ENCODE measurements at regions not wholly inside any gene's neighbourhood (a gene's known extent, or its start where the extent isn't known, plus 50 kb on each side); places are given as distances from the start of the nearest gene placed in this dataset.

DNA sequence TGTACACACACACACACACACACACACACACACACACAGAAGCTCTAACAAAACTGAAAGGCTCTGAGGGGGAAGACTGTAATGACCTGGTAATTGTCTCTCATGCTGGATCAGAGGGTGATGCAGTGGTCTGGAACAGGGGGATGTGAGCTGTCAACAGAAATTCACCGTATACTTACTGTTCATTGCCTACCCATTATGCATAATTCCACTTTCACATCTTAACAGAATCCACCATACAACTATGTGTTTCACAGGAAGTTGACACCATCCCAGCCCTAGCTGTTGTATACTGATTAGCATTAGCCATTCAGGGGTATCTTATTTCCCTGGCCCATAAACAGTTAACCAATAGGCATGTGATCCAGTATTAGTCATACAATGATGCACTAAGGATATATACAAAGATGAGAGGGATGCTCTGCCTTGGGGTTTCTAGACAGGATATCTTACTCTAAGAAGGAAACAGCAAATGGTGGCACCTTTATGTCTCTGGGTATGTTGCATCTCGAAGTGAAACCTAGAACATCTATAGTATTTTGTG, 396.5 kb upstream of the BRINP1 start:
- CTCF ChIA-PET = no interaction called here
- H3K4me1 ChIP-seq (ENCODE audit: control insufficient read depth in 1 of 2, insufficient read depth in 2 of 2, low read length in 2 of 2) = no peaks in the 10 kb centered on the region
- no peaks in the 10 kb centered on the region for H3K9me3 ChIP-seq (ENCODE audit: control insufficient read depth in 1 of 2, insufficient read depth in 1 of 2, low read depth in 1 of 2, low read length in 2 of 2)
- intact Hi-C loops (cut with micrococcal nuclease) = no loop called here
- no peak overlapping the region for H3K4me2 ChIP-seq (ENCODE audit: low read length)
- POLR2A ChIA-PET = no interaction called here
- no peaks in the 10 kb centered on the region for H3K27me3 ChIP-seq (ENCODE audit: insufficient read depth, low read length)
- H3K9me2 ChIP-seq (ENCODE audit: insufficient read depth) = no peaks in the 10 kb centered on the region
- H3K79me2 ChIP-seq (ENCODE audit: insufficient read depth, low read length) = no peaks in the 10 kb centered on the region
- RAD21 ChIA-PET (ENCODE audit: low non-redundant PET in 1 of 2, low total read pairs in 2 of 2, uncharacterized antibody in 2 of 2, unreplicated experiment in 2 of 2) = no interaction called here
- no peak overlapping the region for H3K4me3 ChIP-seq (replicated peaks in 1 of 2; ENCODE audit: low read depth in 1 of 2, low read length in 2 of 2)
- no peak for ATAC-seq
- H4K20me1 ChIP-seq (ENCODE audit: insufficient read depth) = no peaks in the 10 kb centered on the region
- TF ChIP-seq RAD21 (IDR thresholded peaks at IDR 0.05; ENCODE audit: low read depth) (no peak), JUND (IDR thresholded peaks at IDR 0.05) (no peak)
- no TSS peak for BruUV-seq (replicated peaks)
- no peak overlapping the region for H3K9ac ChIP-seq (ENCODE audit: low read length)
- no peak overlapping the region for H2AFZ ChIP-seq (ENCODE audit: low read depth, low read length, poor library complexity, severe bottlenecking)
- H3K27ac ChIP-seq (ENCODE audit: low read depth, low read length) = no peak overlapping the region
- H3K36me3 ChIP-seq (ENCODE audit: control insufficient read depth in 1 of 2, insufficient read depth in 2 of 2, low read length in 2 of 2) = no peaks in the 10 kb centered on the region
- no peak for DNase-seq (ENCODE audit: low read depth, low spot score)

- Histone ChIP-seq H3K27me3 (ENCODE audit: insufficient read depth, low read length) (no peaks in the 10 kb centered on the region), H2AFZ (ENCODE audit: low read depth, low read length, poor library complexity, severe bottlenecking) (no peak overlapping the region), H3K9ac (ENCODE audit: low read length) (no peak overlapping the region), H3K4me3 (replicated peaks in 1 of 2; ENCODE audit: low read depth in 1 of 2, low read length in 2 of 2) (no peak overlapping the region), H3K4me2 (ENCODE audit: low read length) (no peak overlapping the region), H3K9me2 (ENCODE audit: insufficient read depth) (no peaks in the 10 kb centered on the region), H3K79me2 (ENCODE audit: insufficient read depth, low read length) (no peaks in the 10 kb centered on the region), H4K20me1 (ENCODE audit: insufficient read depth) (no peaks in the 10 kb centered on the region), H3K4me1 (ENCODE audit: control insufficient read depth in 1 of 2, insufficient read depth in 2 of 2, low read length in 2 of 2) (no peaks in the 10 kb centered on the region), H3K9me3 (ENCODE audit: control insufficient read depth in 1 of 2, insufficient read depth in 1 of 2, low read depth in 1 of 2, low read length in 2 of 2) (no peaks in the 10 kb centered on the region), H3K27ac (ENCODE audit: low read depth, low read length) (no peak overlapping the region), H3K36me3 (ENCODE audit: control insufficient read depth in 1 of 2, insufficient read depth in 2 of 2, low read length in 2 of 2) (no peaks in the 10 kb centered on the region)
- no TSS peak for BruUV-seq (replicated peaks)
- intact Hi-C loops (cut with micrococcal nuclease) = no loop called here
- ATAC-seq (no peak), DNase-seq (ENCODE audit: low read depth, low spot score) (no peak)
- POLR2A ChIA-PET = no interaction called here
- RAD21 ChIA-PET (ENCODE audit: low non-redundant PET in 1 of 2, low total read pairs in 2 of 2, uncharacterized antibody in 2 of 2, unreplicated experiment in 2 of 2) = no interaction called here
- CTCF ChIA-PET = no interaction called here
- TF ChIP-seq POLR2AphosphoS5 (IDR thresholded peaks at IDR 0.05; ENCODE audit: low read depth, low read length) (no peak), ATF3 (IDR thresholded peaks at IDR 0.05) (no peak), JUND (IDR thresholded peaks at IDR 0.05) (no peak), CEBPB (IDR thresholded peaks at IDR 0.05; ENCODE audit: low read depth) (no peak), REST (IDR thresholded peaks at IDR 0.05; ENCODE audit: low read depth) (no peak), TCF7L2 (IDR thresholded peaks at IDR 0.05; ENCODE audit: borderline replicate concordance, extremely low read depth, insufficient read depth, insufficient read length) (no peak), POLR2A (IDR thresholded peaks at IDR 0.05; ENCODE audit: borderline replicate concordance, extremely low read depth, insufficient read depth, insufficient read length) (no peak), FOSL1 (IDR thresholded peaks at IDR 0.05; ENCODE audit: low read depth) (no peak), EGR1 (IDR thresholded peaks at IDR 0.05; ENCODE audit: low read depth) (no peak), CTCF (IDR thresholded peaks at IDR 0.05 in 2 of 3, conservative IDR thresholded peaks at IDR 0.05 in 1 of 3; ENCODE audit: borderline replicate concordance in 1 of 3, insufficient read depth in 1 of 3, low read depth in 2 of 3, low read length in 2 of 3) (no peak)
- TF ChIP-seq, protein P1, sequence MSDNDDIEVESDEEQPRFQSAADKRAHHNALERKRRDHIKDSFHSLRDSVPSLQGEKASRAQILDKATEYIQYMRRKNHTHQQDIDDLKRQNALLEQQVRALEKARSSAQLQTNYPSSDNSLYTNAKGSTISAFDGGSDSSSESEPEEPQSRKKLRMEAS (IDR thresholded peaks at IDR 0.05) = no peak
- TF ChIP-seq, protein P2, sequence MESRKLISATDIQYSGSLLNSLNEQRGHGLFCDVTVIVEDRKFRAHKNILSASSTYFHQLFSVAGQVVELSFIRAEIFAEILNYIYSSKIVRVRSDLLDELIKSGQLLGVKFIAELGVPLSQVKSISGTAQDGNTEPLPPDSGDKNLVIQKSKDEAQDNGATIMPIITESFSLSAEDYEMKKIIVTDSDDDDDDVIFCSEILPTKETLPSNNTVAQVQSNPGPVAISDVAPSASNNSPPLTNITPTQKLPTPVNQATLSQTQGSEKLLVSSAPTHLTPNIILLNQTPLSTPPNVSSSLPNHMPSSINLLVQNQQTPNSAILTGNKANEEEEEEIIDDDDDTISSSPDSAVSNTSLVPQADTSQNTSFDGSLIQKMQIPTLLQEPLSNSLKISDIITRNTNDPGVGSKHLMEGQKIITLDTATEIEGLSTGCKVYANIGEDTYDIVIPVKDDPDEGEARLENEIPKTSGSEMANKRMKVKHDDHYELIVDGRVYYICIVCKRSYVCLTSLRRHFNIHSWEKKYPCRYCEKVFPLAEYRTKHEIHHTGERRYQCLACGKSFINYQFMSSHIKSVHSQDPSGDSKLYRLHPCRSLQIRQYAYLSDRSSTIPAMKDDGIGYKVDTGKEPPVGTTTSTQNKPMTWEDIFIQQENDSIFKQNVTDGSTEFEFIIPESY (IDR thresholded peaks at IDR 0.05; ENCODE audit: extremely low read depth, insufficient replicate concordance, low read length) = no peak
Observed at GRCh38 chr9:119763260-119763659, 394.0 kb upstream of the BRINP1 start.

Measured in HCT116 (cell line).